RWPE2 (cell line): ENCODE measurements at regions not wholly inside any gene's neighbourhood (a gene's known extent, or its start where the extent isn't known, plus 50 kb on each side); places are given as distances from the start of the nearest gene placed in this dataset.
"Not testable (repeated sequence)": the region's sequence is repeated elsewhere in the genome, so short reads cannot be mapped to it uniquely, and the experiment has no call there.

ENCODE experiments used
- ATAC-seq: fragments of 200-7000 bp; cut with Tn5 transposase; 3 replicates; pipeline ENCODE4 v1.9.1; 2021; ENCODE audit warnings: low read depth
- DNase-seq: peaks from one replicate; pipeline ENCODE4 v3.0.0-alpha.2; 2020; ENCODE audit warnings: low spot score
- H3K27ac ChIP-seq: fragments of 450-650 bp; 2 replicates; pipeline ENCODE4 v1.5.1; 2017; ENCODE audit warnings: mild to moderate bottlenecking; ENCODE audit not compliant: poor library complexity, severe bottlenecking
- H3K27me3 ChIP-seq: fragments of 250-450 bp; sonication (Bioruptor Pico); 2 replicates; pipeline ENCODE4 v1.5.1; 2021; ENCODE audit warnings: mild to moderate bottlenecking, moderate library complexity; ENCODE audit not compliant: insufficient read depth, poor library complexity, severe bottlenecking
- H3K36me3 ChIP-seq: fragments of 250-450 bp; sonication (Bioruptor Pico); 2 replicates; pipeline ENCODE4 v1.5.1; 2020; ENCODE audit warnings: low read depth, mild to moderate bottlenecking, moderate library complexity
- H3K4me1 ChIP-seq: fragments of 250-450 bp; sonication (Bioruptor Pico); 2 replicates; pipeline ENCODE4 v1.5.1; 2021; ENCODE audit warnings: mild to moderate bottlenecking, moderate library complexity; ENCODE audit not compliant: insufficient read depth, poor library complexity, severe bottlenecking
- H3K4me3 ChIP-seq: fragments of 250-450 bp; sonication (Bioruptor Pico); 2 replicates; pipeline ENCODE4 v1.5.1; 2021; ENCODE audit warnings: mild to moderate bottlenecking, moderate library complexity; ENCODE audit not compliant: severe bottlenecking
- H3K9me3 ChIP-seq: fragments of 250-450 bp; sonication (Bioruptor Pico); 2 replicates; pipeline ENCODE4 v1.5.1; 2021; ENCODE audit warnings: mild to moderate bottlenecking, moderate library complexity; ENCODE audit not compliant: severe bottlenecking
- CTCF ChIP-seq: fragments of 450-650 bp; IDR thresholded peaks from one replicate; pipeline ENCODE4 v1.5.1; 2017; ENCODE audit warnings: mild to moderate bottlenecking, moderate library complexity; ENCODE audit not compliant: poor library complexity, severe bottlenecking

- no peaks in the 10 kb centered on the region for H3K36me3 ChIP-seq
- H3K4me3 ChIP-seq = no peak overlapping the region
- H3K27ac ChIP-seq = no peak overlapping the region
- no peak for ATAC-seq
- TF ChIP-seq CTCF = no peak
- no peaks in the 10 kb centered on the region for H3K4me1 ChIP-seq
- H3K9me3 ChIP-seq = no peaks in the 10 kb centered on the region
- peaks cover 13% of the 10 kb centered on the region for H3K27me3 ChIP-seq
- DNase-seq = no peak
Observed at GRCh38 chr3:124361566-124361965, 368.7 kb upstream of the UMPS start.

- H3K27me3 ChIP-seq = peaks cover 13% of the 10 kb centered on the region
- no peak for TF ChIP-seq CTCF
- DNase-seq (no peak), ATAC-seq (no peak)
- no peaks in the 10 kb centered on the region for H3K36me3 ChIP-seq
- H3K4me3 ChIP-seq = no peak overlapping the region
- no peak overlapping the region for H3K27ac ChIP-seq
- H3K4me1 ChIP-seq = no peaks in the 10 kb centered on the region
- no peaks in the 10 kb centered on the region for H3K9me3 ChIP-seq
Observed at GRCh38 chr3:124362455-124362854, 367.8 kb upstream of the UMPS start.

- ATAC-seq (no peak), DNase-seq (no peak)
- Histone ChIP-seq H3K27ac (no peak overlapping the region), H3K27me3 (peaks cover 13% of the 10 kb centered on the region), H3K9me3 (no peaks in the 10 kb centered on the region), H3K4me1 (no peaks in the 10 kb centered on the region), H3K36me3 (no peaks in the 10 kb centered on the region), H3K4me3 (no peak overlapping the region)
- TF ChIP-seq CTCF = no peak
Observed at GRCh38 chr3:124363476-124363875, 366.8 kb upstream of the UMPS start.

GRCh38 chr3:124364317-124365020 is 365.8 kb upstream of the UMPS start:
- no peak for ATAC-seq
- Histone ChIP-seq H3K9me3 (no peaks in the 10 kb centered on the region), H3K27ac (no peak overlapping the region), H3K4me1 (no peaks in the 10 kb centered on the region), H3K27me3 (peaks cover 13% of the 10 kb centered on the region), H3K4me3 (no peak overlapping the region), H3K36me3 (no peaks in the 10 kb centered on the region)
- TF ChIP-seq CTCF = no peak
- DNase-seq = no peak

- H3K9me3 ChIP-seq = not testable (repeated sequence)
Observed at GRCh38 chr3:124366655-124367054, 363.6 kb upstream of the UMPS start.

More at GRCh38 chr3:124366655-124367054, 363.6 kb upstream of the UMPS start:
- not testable (repeated sequence) for H3K4me3 ChIP-seq, H3K36me3 ChIP-seq, H3K4me1 ChIP-seq, ATAC-seq, H3K27me3 ChIP-seq, H3K27ac ChIP-seq, DNase-seq
